Lung (tissue), 11 donors: ENCODE measurements at regions not wholly inside any gene's neighbourhood (a gene's known extent, or its start where the extent isn't known, plus 50 kb on each side); places are given as distances from the start of the nearest gene placed in this dataset.
"Not testable (repeated sequence)": the region's sequence is repeated elsewhere in the genome, so short reads cannot be mapped to it uniquely, and the experiment has no call there.

Experiments used
- ATAC-seq: fragments of 200-7000 bp; cut with Tn5 transposase; one replicate; pipeline ENCODE4 v1.9.1; 2020; ENCODE audit warnings: moderate number of reproducible peaks; ENCODE audit not compliant: insufficient read depth, low FRiP score
- DNase-seq, 3 donors: peaks; one replicate each; pipeline ENCODE4 v3.0.0-alpha.2; 2013 to 2017
- H3K27ac ChIP-seq, 2 donors: one replicate each; pipeline ENCODE4 v1.5.1; 2013; ENCODE audit warnings: mild to moderate bottlenecking in 2 of 2, moderate library complexity in 2 of 2, control low read depth in 1 of 2, inconsistent platforms in 1 of 2, low read depth in 1 of 2, low read length in 1 of 2
- H3K27me3 ChIP-seq, 3 donors: one replicate each; pipeline ENCODE4 v1.5.1; 2013; ENCODE audit warnings: low read length in 2 of 3; ENCODE audit not compliant: control insufficient read depth in 3 of 3, insufficient read depth in 3 of 3
- H3K36me3 ChIP-seq, 4 donors: one replicate each; pipeline ENCODE4 v1.5.1; 2013; ENCODE audit warnings: low read length in 4 of 4, mild to moderate bottlenecking in 1 of 4, moderate library complexity in 1 of 4; ENCODE audit not compliant: control insufficient read depth in 4 of 4, insufficient read depth in 4 of 4
- H3K4me1 ChIP-seq, 5 donors: one replicate each; pipeline ENCODE4 v1.5.1; 2013; ENCODE audit warnings: low read length in 5 of 5, mild to moderate bottlenecking in 2 of 5, moderate library complexity in 1 of 5; ENCODE audit not compliant: control insufficient read depth in 5 of 5, insufficient read depth in 5 of 5
- H3K4me3 ChIP-seq: one replicate; pipeline ENCODE4 v1.5.1; 2013; ENCODE audit warnings: mild to moderate bottlenecking, control low read depth, moderate library complexity
- H3K9ac ChIP-seq, 2 donors: one replicate each; pipeline ENCODE4 v1.5.1; 2013; ENCODE audit warnings: low read length in 2 of 2, control low read depth in 1 of 2; ENCODE audit not compliant: insufficient read depth in 1 of 2
- H3K9me3 ChIP-seq, 4 donors: one replicate each; pipeline ENCODE4 v1.5.1; 2013; ENCODE audit warnings: low read length in 3 of 4, mild to moderate bottlenecking in 1 of 4, moderate library complexity in 1 of 4; ENCODE audit not compliant: control insufficient read depth in 4 of 4, insufficient read depth in 3 of 4
- WGBS, 2 donors: extraction: QIAGEN DNeasy Blood & Tissue Kit; methylation state at CpG; one replicate each; pipeline ENCODE4 v1.1.7; 2013; 5-methylcytosine and 5-hydroxymethylcytosine counted together
- TF ChIP-seq, protein P1 (sequence below): IDR thresholded peaks from 2 replicates; pipeline ENCODE4 v1.5.1; 2012; ENCODE audit warnings: mild to moderate bottlenecking; ENCODE audit errors: control extremely low read depth, extremely low read depth
- donor health status: control.
- donor health status: control.
- donor health status: Bipolar disorder and iron deficiency.
- donor health status: healthy.
- donor health status: DM: yes; HTN: yes; CAD: no.

DNA sequence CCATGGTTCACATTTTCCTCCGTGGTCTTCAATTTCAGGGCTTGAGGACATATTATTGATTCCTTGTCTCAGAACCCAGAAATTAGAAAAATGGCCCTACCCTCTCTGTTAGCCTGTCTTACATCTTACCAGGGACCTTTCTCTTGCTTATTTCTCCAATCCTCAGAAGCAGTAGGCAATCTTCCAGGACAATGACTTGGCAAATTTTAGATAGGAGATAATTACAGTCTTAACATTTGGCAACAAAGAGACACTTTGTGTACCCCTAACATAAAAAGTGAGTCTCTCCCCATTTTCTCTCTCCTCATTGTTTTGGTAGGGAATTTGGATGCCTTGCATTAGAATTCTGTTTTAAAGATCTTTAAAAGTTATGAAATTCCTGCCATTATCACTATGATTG, 778.1 kb upstream of the SLIT2 start:
- Histone ChIP-seq H3K9ac (no peak overlapping the region), H3K9me3 (peaks cover 0 to 3% (median under 1%) of the 10 kb centered on the region in 4 donors), H3K4me1 (no peaks in the 10 kb centered on the region), H3K27ac (no peak overlapping the region), H3K4me3 (no peak overlapping the region), H3K27me3 (no peaks in the 10 kb centered on the region), H3K36me3 (no peaks in the 10 kb centered on the region)
- no peak for DNase-seq
- no peak for ATAC-seq
- TF ChIP-seq, protein P1, sequence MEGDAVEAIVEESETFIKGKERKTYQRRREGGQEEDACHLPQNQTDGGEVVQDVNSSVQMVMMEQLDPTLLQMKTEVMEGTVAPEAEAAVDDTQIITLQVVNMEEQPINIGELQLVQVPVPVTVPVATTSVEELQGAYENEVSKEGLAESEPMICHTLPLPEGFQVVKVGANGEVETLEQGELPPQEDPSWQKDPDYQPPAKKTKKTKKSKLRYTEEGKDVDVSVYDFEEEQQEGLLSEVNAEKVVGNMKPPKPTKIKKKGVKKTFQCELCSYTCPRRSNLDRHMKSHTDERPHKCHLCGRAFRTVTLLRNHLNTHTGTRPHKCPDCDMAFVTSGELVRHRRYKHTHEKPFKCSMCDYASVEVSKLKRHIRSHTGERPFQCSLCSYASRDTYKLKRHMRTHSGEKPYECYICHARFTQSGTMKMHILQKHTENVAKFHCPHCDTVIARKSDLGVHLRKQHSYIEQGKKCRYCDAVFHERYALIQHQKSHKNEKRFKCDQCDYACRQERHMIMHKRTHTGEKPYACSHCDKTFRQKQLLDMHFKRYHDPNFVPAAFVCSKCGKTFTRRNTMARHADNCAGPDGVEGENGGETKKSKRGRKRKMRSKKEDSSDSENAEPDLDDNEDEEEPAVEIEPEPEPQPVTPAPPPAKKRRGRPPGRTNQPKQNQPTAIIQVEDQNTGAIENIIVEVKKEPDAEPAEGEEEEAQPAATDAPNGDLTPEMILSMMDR: no peak
- 78 to 83% methylated on average over 1 of the region's 1 CpG for WGBS, 2 donors

DNA sequence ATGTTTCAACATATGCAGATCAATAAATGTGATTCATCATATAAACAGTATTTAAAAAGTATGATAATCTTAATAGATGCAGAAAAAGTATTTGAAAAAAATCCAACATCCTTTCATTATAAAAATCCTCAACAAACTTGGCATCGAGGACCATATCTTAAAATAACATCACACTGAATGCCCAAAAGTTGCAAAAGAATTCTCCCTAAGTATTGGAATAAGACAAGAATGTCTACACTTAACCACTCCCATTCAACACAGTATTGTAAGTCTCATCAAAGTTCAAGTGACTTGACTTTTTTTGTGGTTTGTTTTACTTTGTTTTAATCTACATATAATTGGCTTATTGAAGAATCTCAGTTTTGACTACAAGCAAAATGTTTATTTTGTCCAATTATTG, 779.0 kb upstream of the SLIT2 start:
- 46 to 58% methylated on average over 1 of the region's 1 CpG for WGBS, 2 donors
- Histone ChIP-seq H3K36me3 (no peaks in the 10 kb centered on the region), H3K27ac (no peak overlapping the region), H3K27me3 (no peaks in the 10 kb centered on the region), H3K9ac (no peak overlapping the region), H3K4me3 (no peak overlapping the region), H3K4me1 (no peaks in the 10 kb centered on the region), H3K9me3 (peaks cover 0 to 3% (median under 1%) of the 10 kb centered on the region in 4 donors)
- ATAC-seq: no peak
- peak in 1 of 3 donors; percentile 29 for DNase-seq
- TF ChIP-seq, protein P1: no peak

DNA sequence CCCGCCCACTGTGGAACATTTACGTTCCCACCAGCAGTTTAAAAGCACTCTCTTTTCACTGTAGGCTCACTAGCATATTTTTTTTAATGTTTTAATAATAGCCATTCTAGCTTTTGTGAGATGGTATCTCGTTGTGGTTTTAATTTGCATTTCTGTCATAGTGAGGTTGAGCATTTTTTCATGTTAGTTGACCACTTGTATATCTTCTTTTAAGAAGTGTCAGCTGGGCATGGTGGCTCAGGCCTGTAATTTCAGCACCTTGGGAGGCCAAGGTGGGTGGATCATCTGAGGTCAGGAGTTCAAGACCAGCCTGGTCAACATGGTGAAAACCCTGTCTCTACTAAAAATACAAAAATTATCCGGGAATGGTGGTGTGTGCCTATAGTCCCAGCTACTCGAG, 781.7 kb upstream of the SLIT2 start:
- not testable (repeated sequence) for H3K36me3 ChIP-seq, H3K9me3 ChIP-seq, H3K9ac ChIP-seq, H3K27me3 ChIP-seq, H3K4me1 ChIP-seq, ATAC-seq, H3K27ac ChIP-seq, DNase-seq, H3K4me3 ChIP-seq
- WGBS, 2 donors: 89 to 92% methylated on average over 5 of the region's 5 CpGs

DNA sequence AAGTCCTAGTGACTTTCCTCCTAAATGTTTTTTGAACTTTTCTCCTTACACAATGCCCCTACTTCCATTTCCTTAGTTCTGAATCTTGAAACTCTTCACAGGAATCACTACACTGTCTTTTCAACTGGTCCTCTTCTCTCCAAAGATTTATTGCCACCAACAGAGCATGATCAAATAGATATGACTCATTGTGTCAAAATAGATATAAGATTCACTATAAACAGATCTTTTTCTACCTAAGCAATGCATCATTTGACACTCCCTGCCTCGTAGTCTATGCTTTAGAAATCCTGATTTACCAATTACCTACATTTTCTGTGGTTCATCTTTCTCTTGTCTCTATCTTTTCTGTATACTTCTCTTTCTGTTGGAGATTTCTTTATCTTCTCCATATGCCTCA, 789.6 kb upstream of the SLIT2 start:
- no peaks in the 10 kb centered on the region for H3K27me3 ChIP-seq
- no peak overlapping the region for H3K9ac ChIP-seq
- no peaks in the 10 kb centered on the region for H3K4me1 ChIP-seq
- H3K27ac ChIP-seq: no peak overlapping the region
- WGBS, 2 donors: 32 to 72% methylated on average over 1 of the region's 1 CpG
- H3K9me3 ChIP-seq: no peaks in the 10 kb centered on the region
- DNase-seq (no peak), ATAC-seq (no peak)
- TF ChIP-seq, protein P1: no peak
- no peak overlapping the region for H3K4me3 ChIP-seq
- H3K36me3 ChIP-seq: no peaks in the 10 kb centered on the region
